ENCODE measurements at regions not wholly inside any gene's neighbourhood (a gene's known extent, or its start where the extent isn't known, plus 50 kb on each side); places are given as distances from the start of the nearest gene placed in this dataset.

DNA sequence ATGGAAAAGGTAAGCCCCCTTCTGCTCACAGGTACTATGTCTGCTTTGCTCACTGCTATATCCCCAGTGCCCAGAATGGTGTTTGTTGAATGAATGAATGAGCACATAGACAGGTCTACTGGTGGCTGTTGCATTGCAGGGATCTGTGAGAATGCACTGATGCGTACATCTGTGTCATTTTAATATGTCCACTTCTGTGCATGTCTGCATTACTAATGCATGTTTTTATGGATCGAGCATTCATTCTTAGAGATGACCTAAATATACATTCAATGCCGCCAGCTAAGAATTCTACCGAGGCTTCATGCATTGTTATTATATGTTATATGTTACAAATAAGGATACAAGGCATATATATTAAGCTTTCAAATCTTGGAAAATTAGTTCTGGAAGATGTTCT lies 73.8 kb downstream of the SPRING1 start:
- no peak for TF ChIP-seq EZH2 (IDR thresholded peaks at IDR 0.05; ENCODE audit: borderline replicate concordance, low read length)
- TF ChIP-seq, protein P1, sequence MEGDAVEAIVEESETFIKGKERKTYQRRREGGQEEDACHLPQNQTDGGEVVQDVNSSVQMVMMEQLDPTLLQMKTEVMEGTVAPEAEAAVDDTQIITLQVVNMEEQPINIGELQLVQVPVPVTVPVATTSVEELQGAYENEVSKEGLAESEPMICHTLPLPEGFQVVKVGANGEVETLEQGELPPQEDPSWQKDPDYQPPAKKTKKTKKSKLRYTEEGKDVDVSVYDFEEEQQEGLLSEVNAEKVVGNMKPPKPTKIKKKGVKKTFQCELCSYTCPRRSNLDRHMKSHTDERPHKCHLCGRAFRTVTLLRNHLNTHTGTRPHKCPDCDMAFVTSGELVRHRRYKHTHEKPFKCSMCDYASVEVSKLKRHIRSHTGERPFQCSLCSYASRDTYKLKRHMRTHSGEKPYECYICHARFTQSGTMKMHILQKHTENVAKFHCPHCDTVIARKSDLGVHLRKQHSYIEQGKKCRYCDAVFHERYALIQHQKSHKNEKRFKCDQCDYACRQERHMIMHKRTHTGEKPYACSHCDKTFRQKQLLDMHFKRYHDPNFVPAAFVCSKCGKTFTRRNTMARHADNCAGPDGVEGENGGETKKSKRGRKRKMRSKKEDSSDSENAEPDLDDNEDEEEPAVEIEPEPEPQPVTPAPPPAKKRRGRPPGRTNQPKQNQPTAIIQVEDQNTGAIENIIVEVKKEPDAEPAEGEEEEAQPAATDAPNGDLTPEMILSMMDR (conservative IDR thresholded peaks at IDR 0.05 in 1 of 2, IDR thresholded peaks at IDR 0.05 in 1 of 2; ENCODE audit: extremely low read depth in 1 of 2, insufficient read depth in 1 of 2, low read depth in 1 of 2, low read length in 2 of 2) = no peak
